IgD-negative memory B cell (primary cell): ENCODE measurements at regions not wholly inside any gene's neighbourhood (a gene's known extent, or its start where the extent isn't known, plus 50 kb on each side); places are given as distances from the start of the nearest gene placed in this dataset.

Source experiments
- H3K27ac Mint-ChIP-seq, 3 donors: one replicate each; pipeline ENCODE4 v1.8.0; 2020 to 2022; ENCODE audit warnings: mild to moderate bottlenecking in 3 of 3, mixed read lengths in 3 of 3, moderate library complexity in 1 of 3
- H3K27me3 Mint-ChIP-seq: one replicate; pipeline ENCODE4 v1.8.0; 2021; ENCODE audit warnings: mixed read lengths
- H3K36me3 Mint-ChIP-seq: one replicate; pipeline ENCODE4 v1.8.0; 2020; ENCODE audit warnings: mild to moderate bottlenecking, mixed read lengths
- H3K4me1 Mint-ChIP-seq, 3 donors: one replicate each; pipeline ENCODE4 v1.8.0; 2020 to 2022; ENCODE audit warnings: mixed read lengths in 3 of 3, mild to moderate bottlenecking in 1 of 3
- H3K4me3 Mint-ChIP-seq, 4 donors: one replicate each; pipeline ENCODE4 v1.8.0; 2020 to 2022; ENCODE audit warnings: mild to moderate bottlenecking in 4 of 4, mixed read lengths in 4 of 4, moderate library complexity in 3 of 4
- H3K9me3 Mint-ChIP-seq, 3 donors: one replicate each; pipeline ENCODE4 v1.8.0; 2020 to 2021; ENCODE audit warnings: mixed read lengths in 3 of 3, mild to moderate bottlenecking in 1 of 3

DNA sequence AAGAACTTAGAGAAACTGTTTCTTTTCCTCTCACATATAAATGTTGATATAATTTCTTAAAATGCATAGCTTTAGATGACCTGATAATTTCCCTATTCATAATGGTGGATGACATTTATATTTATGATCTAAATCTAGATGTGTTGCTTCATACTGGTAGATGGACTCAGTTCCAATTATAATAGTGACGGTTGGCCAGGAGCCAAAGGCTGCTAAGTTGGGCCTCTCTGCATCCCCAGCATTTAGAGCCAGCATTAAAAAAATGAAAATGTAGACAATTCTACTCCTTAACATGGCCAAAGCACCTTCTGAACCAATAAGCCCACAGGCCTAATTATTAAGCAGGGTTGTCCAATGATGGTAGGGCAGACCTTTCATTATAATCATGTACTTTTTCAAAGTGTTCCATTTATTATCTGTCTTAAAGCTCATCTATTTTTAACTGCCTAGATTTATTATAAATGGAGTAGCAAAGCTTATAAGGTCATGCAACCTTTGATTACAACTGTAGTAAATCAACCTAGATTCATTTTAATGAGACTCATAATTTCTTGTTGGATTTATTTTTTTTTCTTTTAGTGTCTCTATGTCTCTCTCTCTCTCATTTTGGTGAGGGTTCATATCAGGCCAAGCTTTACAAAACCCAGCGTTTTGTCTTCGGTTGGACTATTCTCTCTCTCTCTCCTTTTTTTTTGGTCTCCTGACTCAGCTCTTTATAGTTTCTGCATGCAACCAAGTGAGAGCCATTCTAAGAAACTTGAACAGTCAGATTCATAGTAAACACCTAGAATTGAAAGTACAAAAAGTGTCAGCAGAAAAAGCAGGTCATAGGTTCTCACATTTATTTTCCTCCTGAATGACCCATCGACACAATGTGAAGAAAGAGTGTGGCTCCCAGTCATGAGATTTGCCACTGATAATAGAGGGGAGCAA, 2016.1 kb upstream of the PIK3C3 start:
- Mint-ChIP-seq H3K4me3 (no peak overlapping the region), H3K4me1 (no peaks in the 10 kb centered on the region), H3K36me3 (no peaks in the 10 kb centered on the region), H3K27ac (no peak overlapping the region), H3K9me3 (peaks cover 0 to 19% (median 5%) of the 10 kb centered on the region in 3 donors), H3K27me3 (no peaks in the 10 kb centered on the region)

DNA sequence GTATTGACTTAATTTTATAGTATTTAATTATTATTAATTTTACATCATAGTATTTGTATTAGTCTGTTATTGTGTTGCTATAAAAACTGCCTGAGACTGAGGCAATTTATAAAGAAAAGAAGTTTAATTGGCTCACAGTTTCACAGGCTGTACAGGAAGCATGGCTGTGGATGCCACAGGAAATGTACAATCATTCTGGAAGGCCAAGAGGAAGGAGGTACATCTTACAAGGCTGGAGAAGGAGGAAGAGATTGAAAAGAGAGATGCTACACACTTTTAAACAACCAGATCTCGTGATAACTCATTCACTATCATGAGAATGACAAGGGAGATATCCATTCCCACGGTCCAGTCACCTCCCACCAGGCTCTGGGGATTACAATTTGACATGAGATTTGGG, 2019.4 kb upstream of the PIK3C3 start:
- Mint-ChIP-seq H3K4me3 (no peak overlapping the region), H3K36me3 (no peaks in the 10 kb centered on the region), H3K27ac (no peak overlapping the region), H3K9me3 (peaks cover 2 to 17% (median 5%) of the 10 kb centered on the region in 3 donors), H3K4me1 (no peaks in the 10 kb centered on the region), H3K27me3 (no peaks in the 10 kb centered on the region)

- Mint-ChIP-seq H3K4me3 (no peak overlapping the region), H3K9me3 (peaks cover 0 to 3% (median 2%) of the 10 kb centered on the region in 3 donors), H3K4me1 (no peaks in the 10 kb centered on the region), H3K27me3 (no peaks in the 10 kb centered on the region), H3K36me3 (no peaks in the 10 kb centered on the region), H3K27ac (no peak overlapping the region)
Observed at GRCh38 chr18:39918847-39919246, 2036.2 kb upstream of the PIK3C3 start.

DNA sequence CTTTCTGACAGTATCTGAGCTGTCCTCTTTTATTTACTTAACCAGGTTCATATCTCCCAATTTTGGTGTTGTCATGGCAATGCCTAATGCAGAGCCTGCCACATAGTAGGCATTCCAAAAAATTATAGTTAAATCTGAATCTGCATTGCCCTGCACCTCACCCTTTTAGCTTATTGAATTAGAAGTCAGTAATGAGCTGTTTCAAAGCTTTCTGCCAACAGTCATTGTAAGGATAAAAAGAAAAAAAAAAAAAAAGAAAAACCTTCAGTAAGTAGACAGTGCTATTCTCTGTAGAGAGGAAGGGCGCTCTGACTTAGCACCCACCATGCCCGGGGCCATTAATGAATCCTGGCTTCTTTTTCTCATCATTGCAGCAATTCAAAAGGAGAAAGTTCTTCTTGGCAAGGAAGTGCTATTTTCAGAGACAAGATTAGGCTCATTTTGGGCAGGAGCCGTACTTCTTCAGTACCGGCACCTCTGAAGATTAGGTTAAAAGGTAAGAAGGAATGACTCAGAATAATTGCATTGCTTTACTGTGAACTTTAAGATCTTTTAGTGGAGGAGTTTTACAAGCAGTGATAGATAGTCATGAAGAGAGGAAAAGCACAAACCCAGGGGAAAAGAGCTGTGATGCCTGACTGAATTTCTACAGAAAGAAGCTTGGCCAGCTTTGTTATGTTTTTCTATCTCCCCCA, 2041.2 kb upstream of the PIK3C3 start:
- no peak overlapping the region for H3K27ac Mint-ChIP-seq
- peaks cover 1 to 10% (median 5%) of the 10 kb centered on the region in 3 donors for H3K9me3 Mint-ChIP-seq
- H3K27me3 Mint-ChIP-seq = no peaks in the 10 kb centered on the region
- H3K4me3 Mint-ChIP-seq = no peak overlapping the region
- H3K36me3 Mint-ChIP-seq = no peaks in the 10 kb centered on the region
- no peaks in the 10 kb centered on the region for H3K4me1 Mint-ChIP-seq

DNA sequence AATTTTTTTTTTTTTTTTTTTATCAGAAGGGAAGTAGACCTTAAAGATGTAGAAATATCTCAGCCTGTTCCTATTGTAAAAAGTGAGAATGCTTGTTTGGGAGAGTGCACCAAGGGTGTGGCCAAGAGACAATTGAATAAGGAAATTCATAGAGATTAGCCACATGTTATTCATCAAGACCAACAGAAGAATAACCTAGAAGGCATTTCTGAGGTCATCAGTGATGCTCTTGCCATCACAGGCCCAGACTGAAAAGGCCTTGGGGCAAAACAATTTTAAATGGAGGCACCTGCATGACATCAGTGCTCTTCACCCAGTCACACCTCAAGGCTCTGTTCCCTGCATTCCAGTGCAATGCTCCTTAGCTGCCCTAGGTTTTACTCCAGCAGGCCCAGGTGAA, 2043.3 kb upstream of the PIK3C3 start:
- Mint-ChIP-seq H3K27ac (no peak overlapping the region), H3K27me3 (no peaks in the 10 kb centered on the region), H3K36me3 (no peaks in the 10 kb centered on the region), H3K4me3 (no peak overlapping the region), H3K4me1 (no peaks in the 10 kb centered on the region), H3K9me3 (peaks cover 1 to 13% (median 10%) of the 10 kb centered on the region in 3 donors)

DNA sequence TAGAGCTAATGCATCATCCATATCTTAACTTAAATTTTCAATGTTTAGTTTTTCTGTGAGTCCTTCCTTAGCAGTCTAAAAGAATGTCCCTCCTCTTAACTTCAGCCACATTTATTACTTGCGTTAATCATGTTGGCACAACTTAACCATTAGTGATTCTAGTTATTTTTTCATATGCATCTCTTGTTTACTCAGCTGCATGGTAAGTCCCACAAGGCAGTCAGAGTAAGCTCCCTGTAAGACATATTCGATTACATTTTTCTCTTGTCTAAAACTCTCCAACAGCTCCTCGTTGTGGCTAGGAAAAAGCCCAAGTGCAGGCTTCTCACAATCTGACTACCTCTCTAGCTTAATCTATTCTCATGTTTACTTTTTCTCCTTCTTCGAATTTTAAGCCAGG, 2045.3 kb upstream of the PIK3C3 start:
- Mint-ChIP-seq H3K27ac (no peak overlapping the region), H3K9me3 (peaks cover 1 to 13% (median 10%) of the 10 kb centered on the region in 3 donors), H3K4me3 (no peak overlapping the region), H3K36me3 (no peaks in the 10 kb centered on the region), H3K4me1 (no peaks in the 10 kb centered on the region), H3K27me3 (no peaks in the 10 kb centered on the region)

GRCh38 chr18:39886136-39886535, 2068.9 kb upstream of the PIK3C3 start:
- Mint-ChIP-seq H3K4me3 (no peak overlapping the region), H3K36me3 (no peaks in the 10 kb centered on the region), H3K27me3 (no peaks in the 10 kb centered on the region), H3K27ac (no peak overlapping the region), H3K4me1 (no peaks in the 10 kb centered on the region), H3K9me3 (peaks cover 3 to 10% (median 7%) of the 10 kb centered on the region in 3 donors)

DNA sequence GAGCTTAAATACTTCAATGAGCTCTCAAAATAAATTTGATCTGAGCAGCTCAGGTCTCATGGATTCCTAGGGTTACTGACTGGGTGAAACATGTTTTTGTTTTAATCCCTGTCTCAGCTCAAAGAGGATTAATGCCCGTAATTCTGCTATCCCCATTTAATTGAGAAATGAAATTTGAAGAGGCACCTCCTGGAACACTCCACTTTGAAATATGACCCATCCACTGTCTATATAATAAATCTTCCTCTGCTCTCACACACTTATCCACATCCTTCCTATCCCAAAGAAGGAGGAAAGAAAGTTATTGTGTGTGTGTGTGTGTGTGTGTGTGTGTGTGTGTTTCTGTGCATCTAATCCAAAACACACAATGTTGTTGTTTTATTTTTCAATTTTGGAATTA, 2082.4 kb upstream of the PIK3C3 start:
- Mint-ChIP-seq H3K27ac (no peak overlapping the region), H3K9me3 (peaks cover 0 to 9% (median 2%) of the 10 kb centered on the region in 3 donors), H3K27me3 (no peaks in the 10 kb centered on the region), H3K4me3 (no peak overlapping the region), H3K36me3 (no peaks in the 10 kb centered on the region), H3K4me1 (no peaks in the 10 kb centered on the region)

GRCh38 chr18:39871961-39872360, 2083.1 kb upstream of the PIK3C3 start:
- Mint-ChIP-seq H3K27ac (peak overlapping the region in 1 of 3 donors; percentile 47), H3K27me3 (no peaks in the 10 kb centered on the region), H3K4me1 (no peaks in the 10 kb centered on the region), H3K36me3 (no peaks in the 10 kb centered on the region), H3K4me3 (no peak overlapping the region), H3K9me3 (peaks cover 0 to 9% (median 2%) of the 10 kb centered on the region in 3 donors)

- H3K27ac Mint-ChIP-seq = no peak overlapping the region
- H3K4me3 Mint-ChIP-seq = no peak overlapping the region
- no peaks in the 10 kb centered on the region for H3K27me3 Mint-ChIP-seq
- no peaks in the 10 kb centered on the region for H3K36me3 Mint-ChIP-seq
- H3K9me3 Mint-ChIP-seq = peaks cover 0 to 4% (median 0%) of the 10 kb centered on the region in 3 donors
- no peaks in the 10 kb centered on the region for H3K4me1 Mint-ChIP-seq
Observed at GRCh38 chr18:39870591-39870990, 2084.4 kb upstream of the PIK3C3 start.

GRCh38 chr18:39863916-39864315, 2091.1 kb upstream of the PIK3C3 start:
- no peak overlapping the region for H3K4me3 Mint-ChIP-seq

GRCh38 chr18:39862341-39862740, 2092.7 kb upstream of the PIK3C3 start:
- H3K9me3 Mint-ChIP-seq = peaks cover 6 to 10% (median 6%) of the 10 kb centered on the region in 3 donors
- no peak overlapping the region for H3K4me3 Mint-ChIP-seq
- H3K27ac Mint-ChIP-seq = no peak overlapping the region
- H3K4me1 Mint-ChIP-seq = no peaks in the 10 kb centered on the region
- H3K36me3 Mint-ChIP-seq = no peaks in the 10 kb centered on the region
- no peaks in the 10 kb centered on the region for H3K27me3 Mint-ChIP-seq

More at GRCh38 chr18:39863916-39864315, 2091.1 kb upstream of the PIK3C3 start:
- Mint-ChIP-seq H3K36me3 (no peaks in the 10 kb centered on the region), H3K27me3 (no peaks in the 10 kb centered on the region), H3K27ac (no peak overlapping the region), H3K4me1 (no peaks in the 10 kb centered on the region), H3K9me3 (peaks cover 6 to 9% (median 6%) of the 10 kb centered on the region in 3 donors)

DNA sequence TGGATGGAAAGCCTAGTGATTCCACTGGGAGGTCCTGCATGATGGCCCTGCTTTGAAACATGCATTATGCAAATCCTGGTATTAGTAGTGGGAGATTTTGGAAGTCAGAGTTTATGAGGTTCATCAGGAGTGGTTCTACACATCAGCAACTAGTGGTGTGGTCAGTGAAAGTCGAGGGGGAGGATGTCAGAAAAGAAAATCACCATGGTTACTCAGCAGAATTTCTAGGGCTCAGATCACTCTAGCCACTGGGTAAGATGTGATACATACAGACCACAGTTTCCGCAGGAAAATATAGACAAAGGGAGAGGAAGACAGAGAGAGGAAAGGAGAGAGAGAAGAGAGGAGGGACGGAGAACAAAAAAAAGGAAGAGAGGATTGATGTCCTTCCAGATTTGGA, 2100.7 kb upstream of the PIK3C3 start:
- Mint-ChIP-seq H3K4me1 (no peaks in the 10 kb centered on the region), H3K27me3 (no peaks in the 10 kb centered on the region), H3K27ac (no peak overlapping the region), H3K4me3 (no peak overlapping the region), H3K9me3 (peaks cover 0 to 14% (median 7%) of the 10 kb centered on the region in 3 donors), H3K36me3 (no peaks in the 10 kb centered on the region)

- no peak overlapping the region for H3K4me3 Mint-ChIP-seq
- no peaks in the 10 kb centered on the region for H3K36me3 Mint-ChIP-seq
- peaks cover 0 to 5% (median 3%) of the 10 kb centered on the region in 3 donors for H3K9me3 Mint-ChIP-seq
- H3K27me3 Mint-ChIP-seq = no peaks in the 10 kb centered on the region
- no peaks in the 10 kb centered on the region for H3K4me1 Mint-ChIP-seq
- no peak overlapping the region for H3K27ac Mint-ChIP-seq
Observed at GRCh38 chr18:39846265-39846664, 2108.8 kb upstream of the PIK3C3 start.

- H3K4me3 Mint-ChIP-seq = no peak overlapping the region
- H3K27ac Mint-ChIP-seq = no peak overlapping the region
- peaks cover 0 to 5% (median 2%) of the 10 kb centered on the region in 3 donors for H3K9me3 Mint-ChIP-seq
- H3K36me3 Mint-ChIP-seq = no peaks in the 10 kb centered on the region
- H3K27me3 Mint-ChIP-seq = no peaks in the 10 kb centered on the region
- H3K4me1 Mint-ChIP-seq = no peaks in the 10 kb centered on the region
Observed at GRCh38 chr18:39845631-39846030, 2109.4 kb upstream of the PIK3C3 start.
